ENCODE measurements at regions not wholly inside any gene's neighbourhood (a gene's known extent, or its start where the extent isn't known, plus 50 kb on each side); places are given as distances from the start of the nearest gene placed in this dataset.

DNA sequence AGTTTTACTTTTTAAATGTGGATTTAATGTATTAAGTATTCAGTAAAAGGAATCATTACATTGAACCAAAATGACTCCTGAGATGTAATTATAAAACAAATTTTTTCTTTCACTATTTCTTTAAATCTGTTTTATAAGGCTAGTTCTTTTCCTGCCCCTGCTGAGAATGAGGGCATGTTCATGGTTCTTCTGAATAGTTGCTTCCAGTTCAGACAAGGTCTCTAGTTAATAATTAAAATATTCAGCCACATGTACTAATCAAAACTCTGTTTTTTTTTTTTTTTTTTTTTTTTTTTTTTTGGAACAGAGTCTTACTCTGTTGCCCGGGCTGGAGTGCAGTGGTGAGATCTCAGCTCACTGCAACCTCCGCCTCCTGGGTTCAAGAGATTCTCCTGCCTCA is 321.2 kb downstream of the DNAJB9 start:
- no peak; the same call in 1 of the 3 replicates for ATAC-seq
- Histone ChIP-seq H3K27ac (ENCODE audit: extremely low read length, insufficient read depth, low read length) (no peak overlapping the region), H3K27me3 (ENCODE audit: control insufficient read depth in 1 of 2, insufficient read depth in 2 of 2, low read length in 2 of 2) (no peaks in the 10 kb centered on the region), H3K4me3 (replicated peaks in 1 of 3; ENCODE audit: insufficient read depth in 1 of 3, low read depth in 2 of 3, low read length in 3 of 3) (no peak overlapping the region), H3K4me1 (ENCODE audit: insufficient read depth, low read length) (no peaks in the 10 kb centered on the region), H3K4me2 (ENCODE audit: low read depth, low read length) (no peak overlapping the region), H3K79me2 (ENCODE audit: insufficient read depth, low read length) (no peaks in the 10 kb centered on the region), H3K9ac (ENCODE audit: insufficient read depth, low read depth, low read length) (no peak overlapping the region), H3K36me3 (replicated peaks in 1 of 2; ENCODE audit: control insufficient read depth in 1 of 2, insufficient read depth in 2 of 2, low read length in 2 of 2) (no peaks in the 10 kb centered on the region), H4K20me1 (ENCODE audit: insufficient read depth, low read length) (no peaks in the 10 kb centered on the region), H2AFZ (ENCODE audit: low read length) (no peak overlapping the region), H3K9me3 (ENCODE audit: low read length) (no peaks in the 10 kb centered on the region)
- CTCF ChIA-PET (ENCODE audit: low intra/inter-chr PET ratio, low total read pairs), result no interaction called here
- peak; percentile 1 for DNase-seq (ENCODE audit: low spot score)
- FAIRE-seq, result no peak
- POLR2A ChIA-PET, result no interaction called here
- TF ChIP-seq, protein P1, sequence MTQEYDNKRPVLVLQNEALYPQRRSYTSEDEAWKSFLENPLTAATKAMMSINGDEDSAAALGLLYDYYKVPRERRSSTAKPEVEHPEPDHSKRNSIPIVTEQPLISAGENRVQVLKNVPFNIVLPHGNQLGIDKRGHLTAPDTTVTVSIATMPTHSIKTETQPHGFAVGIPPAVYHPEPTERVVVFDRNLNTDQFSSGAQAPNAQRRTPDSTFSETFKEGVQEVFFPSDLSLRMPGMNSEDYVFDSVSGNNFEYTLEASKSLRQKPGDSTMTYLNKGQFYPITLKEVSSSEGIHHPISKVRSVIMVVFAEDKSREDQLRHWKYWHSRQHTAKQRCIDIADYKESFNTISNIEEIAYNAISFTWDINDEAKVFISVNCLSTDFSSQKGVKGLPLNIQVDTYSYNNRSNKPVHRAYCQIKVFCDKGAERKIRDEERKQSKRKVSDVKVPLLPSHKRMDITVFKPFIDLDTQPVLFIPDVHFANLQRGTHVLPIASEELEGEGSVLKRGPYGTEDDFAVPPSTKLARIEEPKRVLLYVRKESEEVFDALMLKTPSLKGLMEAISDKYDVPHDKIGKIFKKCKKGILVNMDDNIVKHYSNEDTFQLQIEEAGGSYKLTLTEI (CRISPR knock-in tag; conservative IDR thresholded peaks at IDR 0.05), result no peak
- no peak for TF ChIP-seq ZNF260 (CRISPR knock-in tag; IDR thresholded peaks at IDR 0.05; ENCODE audit: borderline replicate concordance, low read depth)
- no peak for TF ChIP-seq CENPT (CRISPR knock-in tag; IDR thresholded peaks at IDR 0.05; ENCODE audit: low read depth)
- TF ChIP-seq SAFB2 (CRISPR knock-in tag; IDR thresholded peaks at IDR 0.05; ENCODE audit: borderline replicate concordance, low read depth), result no peak
- no peak for TF ChIP-seq FOXJ3 (CRISPR knock-in tag; IDR thresholded peaks at IDR 0.05; ENCODE audit: borderline replicate concordance)
- no peak for TF ChIP-seq HOXD1 (CRISPR knock-in tag; IDR thresholded peaks at IDR 0.05)
- TF ChIP-seq, protein P2, sequence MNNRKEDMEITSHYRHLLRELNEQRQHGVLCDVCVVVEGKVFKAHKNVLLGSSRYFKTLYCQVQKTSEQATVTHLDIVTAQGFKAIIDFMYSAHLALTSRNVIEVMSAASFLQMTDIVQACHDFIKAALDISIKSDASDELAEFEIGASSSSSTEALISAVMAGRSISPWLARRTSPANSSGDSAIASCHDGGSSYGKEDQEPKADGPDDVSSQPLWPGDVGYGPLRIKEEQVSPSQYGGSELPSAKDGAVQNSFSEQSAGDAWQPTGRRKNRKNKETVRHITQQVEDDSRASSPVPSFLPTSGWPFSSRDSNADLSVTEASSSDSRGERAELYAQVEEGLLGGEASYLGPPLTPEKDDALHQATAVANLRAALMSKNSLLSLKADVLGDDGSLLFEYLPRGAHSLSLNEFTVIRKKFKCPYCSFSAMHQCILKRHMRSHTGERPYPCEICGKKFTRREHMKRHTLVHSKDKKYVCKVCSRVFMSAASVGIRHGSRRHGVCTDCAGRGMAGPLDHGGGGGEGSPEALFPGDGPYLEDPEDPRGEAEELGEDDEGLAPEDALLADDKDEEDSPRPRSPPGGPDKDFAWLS (CRISPR knock-in tag; IDR thresholded peaks at IDR 0.05; ENCODE audit: borderline replicate concordance), result no peak
- no peak for TF ChIP-seq CAMTA2 (CRISPR knock-in tag; IDR thresholded peaks at IDR 0.05; ENCODE audit: borderline replicate concordance)
- TF ChIP-seq ZFP82 (CRISPR knock-in tag; IDR thresholded peaks at IDR 0.05; ENCODE audit: borderline replicate concordance), result no peak
- no peak for TF ChIP-seq EED (CRISPR knock-in tag; IDR thresholded peaks at IDR 0.05)
- TF ChIP-seq, protein P3, sequence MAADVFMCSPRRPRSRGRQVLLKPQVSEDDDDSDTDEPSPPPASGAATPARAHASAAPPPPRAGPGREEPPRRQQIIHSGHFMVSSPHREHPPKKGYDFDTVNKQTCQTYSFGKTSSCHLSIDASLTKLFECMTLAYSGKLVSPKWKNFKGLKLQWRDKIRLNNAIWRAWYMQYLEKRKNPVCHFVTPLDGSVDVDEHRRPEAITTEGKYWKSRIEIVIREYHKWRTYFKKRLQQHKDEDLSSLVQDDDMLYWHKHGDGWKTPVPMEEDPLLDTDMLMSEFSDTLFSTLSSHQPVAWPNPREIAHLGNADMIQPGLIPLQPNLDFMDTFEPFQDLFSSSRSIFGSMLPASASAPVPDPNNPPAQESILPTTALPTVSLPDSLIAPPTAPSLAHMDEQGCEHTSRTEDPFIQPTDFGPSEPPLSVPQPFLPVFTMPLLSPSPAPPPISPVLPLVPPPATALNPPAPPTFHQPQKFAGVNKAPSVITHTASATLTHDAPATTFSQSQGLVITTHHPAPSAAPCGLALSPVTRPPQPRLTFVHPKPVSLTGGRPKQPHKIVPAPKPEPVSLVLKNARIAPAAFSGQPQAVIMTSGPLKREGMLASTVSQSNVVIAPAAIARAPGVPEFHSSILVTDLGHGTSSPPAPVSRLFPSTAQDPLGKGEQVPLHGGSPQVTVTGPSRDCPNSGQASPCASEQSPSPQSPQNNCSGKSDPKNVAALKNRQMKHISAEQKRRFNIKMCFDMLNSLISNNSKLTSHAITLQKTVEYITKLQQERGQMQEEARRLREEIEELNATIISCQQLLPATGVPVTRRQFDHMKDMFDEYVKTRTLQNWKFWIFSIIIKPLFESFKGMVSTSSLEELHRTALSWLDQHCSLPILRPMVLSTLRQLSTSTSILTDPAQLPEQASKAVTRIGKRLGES (CRISPR knock-in tag; IDR thresholded peaks at IDR 0.05; ENCODE audit: borderline replicate concordance), result no peak
- TF ChIP-seq ZNF354B (CRISPR knock-in tag; IDR thresholded peaks at IDR 0.05), result no peak
- TF ChIP-seq MAZ (IDR thresholded peaks at IDR 0.05; ENCODE audit: borderline replicate concordance, low read depth, low read length), result no peak
- TF ChIP-seq MAZ (CRISPR knock-in tag; IDR thresholded peaks at IDR 0.05; ENCODE audit: low read depth), result no peak
- TF ChIP-seq FOXA1 (IDR thresholded peaks at IDR 0.05), result no peak
- no peak for TF ChIP-seq FOXA1 (CRISPR knock-in tag; IDR thresholded peaks at IDR 0.05)
- no peak for TF ChIP-seq PCBP1 (IDR thresholded peaks at IDR 0.05; ENCODE audit: borderline replicate concordance, low read depth, low read length)
- TF ChIP-seq, protein P4, sequence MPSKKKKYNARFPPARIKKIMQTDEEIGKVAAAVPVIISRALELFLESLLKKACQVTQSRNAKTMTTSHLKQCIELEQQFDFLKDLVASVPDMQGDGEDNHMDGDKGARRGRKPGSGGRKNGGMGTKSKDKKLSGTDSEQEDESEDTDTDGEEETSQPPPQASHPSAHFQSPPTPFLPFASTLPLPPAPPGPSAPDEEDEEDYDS (CRISPR knock-in tag; IDR thresholded peaks at IDR 0.05), result no peak
- TF ChIP-seq MAFF (IDR thresholded peaks at IDR 0.05; ENCODE audit: low read depth, low read length), result no peak
- TF ChIP-seq ZSCAN31 (CRISPR knock-in tag; IDR thresholded peaks at IDR 0.05; ENCODE audit: low read depth), result no peak
- no peak for TF ChIP-seq NFE2 (CRISPR knock-in tag; IDR thresholded peaks at IDR 0.05)
- intact Hi-C loops (cut with micrococcal nuclease; ENCODE audit: unreplicated experiment) (no loop called here), in situ Hi-C loops (cut with HindIII; ENCODE audit: extremely low pct_ligation_motif_present, low pct_unique_long_range_greater_than_20kb) (no loop called here)
- WGBS (ENCODE audit: low lambda C conversion rate), result 26% methylated on average over 2 of the region's 2 CpGs
- BruUV-seq (replicated peaks), result no TSS peak
